ENCODE measurements at regions not wholly inside any gene's neighbourhood (a gene's known extent, or its start where the extent isn't known, plus 50 kb on each side); places are given as distances from the start of the nearest gene placed in this dataset.
"Not testable (repeated sequence)": the region's sequence is repeated elsewhere in the genome, so short reads cannot be mapped to it uniquely, and the experiment has no call there.

DNA sequence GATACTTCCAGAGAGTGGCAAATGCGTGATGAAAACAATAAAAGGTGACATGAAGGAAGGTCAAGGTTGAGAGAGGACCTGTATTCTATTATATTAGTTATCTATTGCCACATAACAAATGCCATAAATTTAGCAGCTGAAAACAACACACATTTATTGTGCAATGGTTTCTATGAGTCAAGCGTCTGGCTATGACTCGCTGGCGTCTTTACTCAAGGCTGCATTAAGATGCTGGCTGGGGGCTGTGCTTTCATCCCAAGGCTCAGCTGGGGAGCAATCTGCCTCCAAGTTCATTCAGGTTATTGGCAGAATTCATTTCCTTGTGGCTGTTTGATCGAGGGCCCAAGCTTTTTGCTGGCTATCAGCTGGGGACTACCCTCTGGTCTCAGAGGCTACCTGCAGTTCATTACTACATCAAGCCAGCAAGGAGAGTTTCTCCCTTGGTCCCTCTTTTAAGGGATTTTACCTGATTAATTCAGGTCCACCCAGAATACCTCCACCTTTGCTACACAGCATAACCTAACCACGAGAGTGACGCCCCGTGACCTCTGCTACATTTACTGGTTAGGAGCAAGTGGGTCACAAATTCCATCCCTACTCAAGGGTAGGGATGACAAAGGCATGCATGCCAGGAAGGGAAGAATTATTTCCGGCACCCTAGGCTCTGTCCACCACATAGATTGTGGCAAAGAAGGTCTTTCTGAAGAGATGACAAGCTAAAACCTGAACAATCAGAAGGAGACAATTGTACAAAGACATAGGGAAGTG is 549.1 kb downstream of the MN1 start:
- intact Hi-C loops (cut with DNase I) = no loop called here
- peak; percentile 53 for DNase-seq

DNA sequence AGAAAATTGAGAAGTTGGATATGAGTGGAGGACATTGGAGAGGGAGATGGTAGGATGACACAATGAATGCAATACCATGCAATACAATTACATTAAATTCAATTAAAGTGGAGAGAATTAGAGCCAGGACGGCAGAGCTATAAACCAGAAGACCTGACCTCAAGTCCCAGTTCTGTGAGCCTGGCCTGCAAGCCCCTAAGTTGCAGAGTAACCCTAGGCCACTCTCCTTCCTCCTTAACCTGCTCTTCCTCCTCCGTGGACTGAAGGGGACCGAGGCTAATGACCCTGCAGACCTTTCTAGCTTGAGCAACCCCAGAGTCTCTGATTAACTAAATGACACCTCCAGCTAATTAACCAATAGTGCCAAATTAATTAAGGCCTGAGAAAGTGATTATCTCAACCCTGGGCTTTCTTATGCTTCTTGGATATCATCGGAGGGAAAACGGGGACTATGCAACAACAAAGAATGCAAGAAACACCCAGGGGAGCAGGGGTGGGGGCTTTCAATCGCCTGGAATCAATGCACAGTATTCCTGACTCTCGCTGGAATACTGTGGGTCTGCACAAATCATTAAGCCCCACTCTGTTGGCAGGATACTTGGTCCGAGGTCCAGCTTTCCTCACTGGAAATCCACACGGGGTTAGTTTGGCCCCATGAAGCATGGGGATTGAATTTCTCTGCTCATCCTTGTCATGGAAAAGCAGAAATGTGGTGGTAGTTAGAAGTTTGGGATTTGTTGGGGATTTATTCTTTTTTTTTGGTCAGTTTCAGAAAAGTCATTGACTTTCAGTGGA is 548.3 kb downstream of the MN1 start:
- DNase-seq (no peak), ATAC-seq (no peak)
- intact Hi-C loops (cut with DNase I) = no loop called here

More for the DNA sequence above, 549.1 kb downstream of the MN1 start:
- ATAC-seq = peak in 1 of 2 donors; percentile 48

DNA sequence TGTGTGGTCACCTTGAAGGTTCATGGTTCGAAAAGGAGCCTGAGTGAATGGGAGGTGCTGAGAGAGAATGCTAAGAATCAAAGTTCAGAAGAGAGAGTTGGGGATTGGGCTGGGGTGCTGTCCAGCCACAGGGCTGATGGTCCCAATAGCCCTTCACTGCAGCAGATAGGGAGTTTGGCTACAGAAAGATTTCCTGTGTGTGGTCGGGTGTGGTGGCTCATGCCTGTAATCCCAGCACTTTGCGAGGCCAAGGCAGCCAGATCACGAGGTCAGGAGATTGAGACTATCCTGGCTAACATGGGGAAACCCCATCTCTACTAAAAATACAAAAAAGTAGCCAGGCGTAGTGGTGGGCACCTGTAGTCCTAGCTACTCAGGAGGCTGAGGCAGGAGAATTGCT is 547.5 kb downstream of the MN1 start:
- intact Hi-C loops (cut with DNase I); ATAC-seq; DNase-seq: not testable (repeated sequence)

DNA sequence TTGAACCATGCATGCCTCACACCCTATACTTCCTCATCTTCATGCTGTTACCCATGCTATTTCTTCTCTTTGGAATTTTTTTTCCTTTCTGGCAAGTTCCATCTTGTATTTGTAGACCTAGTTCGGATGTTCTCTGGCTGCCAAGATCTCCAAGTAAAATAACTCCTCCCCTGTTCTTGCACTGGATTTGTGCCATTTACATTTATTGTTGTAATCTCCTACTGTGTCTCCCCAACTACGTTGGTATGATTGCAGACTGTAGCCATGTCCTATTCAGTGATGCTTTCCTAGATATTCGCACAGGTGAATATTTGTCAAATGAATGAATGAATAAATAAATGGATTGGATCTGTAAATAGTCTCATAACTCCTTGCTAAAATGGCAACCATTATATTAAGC is 546.0 kb downstream of the MN1 start:
- intact Hi-C loops (cut with DNase I) = no loop called here
- no peak for DNase-seq
- ATAC-seq = no peak

DNA sequence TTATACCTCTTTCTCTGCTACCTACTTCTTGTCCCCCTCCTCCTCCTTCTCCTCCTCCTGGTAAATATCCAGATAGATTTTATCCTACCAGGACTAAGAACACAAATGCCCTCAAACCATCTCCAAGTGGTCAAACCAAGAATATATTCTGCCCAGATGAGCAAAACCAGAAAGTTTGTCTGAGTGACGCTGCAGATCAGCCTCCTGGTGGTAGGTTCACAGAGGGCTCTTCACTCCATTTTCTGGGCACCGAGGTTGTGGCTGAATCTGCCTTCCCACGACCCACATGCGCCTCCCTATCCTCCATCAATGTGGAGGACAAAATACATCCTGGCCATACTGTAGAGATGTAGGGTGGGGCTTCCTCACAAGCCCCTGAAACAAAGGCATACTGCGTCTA is 543.6 kb downstream of the MN1 start:
- no peak for ATAC-seq

DNA sequence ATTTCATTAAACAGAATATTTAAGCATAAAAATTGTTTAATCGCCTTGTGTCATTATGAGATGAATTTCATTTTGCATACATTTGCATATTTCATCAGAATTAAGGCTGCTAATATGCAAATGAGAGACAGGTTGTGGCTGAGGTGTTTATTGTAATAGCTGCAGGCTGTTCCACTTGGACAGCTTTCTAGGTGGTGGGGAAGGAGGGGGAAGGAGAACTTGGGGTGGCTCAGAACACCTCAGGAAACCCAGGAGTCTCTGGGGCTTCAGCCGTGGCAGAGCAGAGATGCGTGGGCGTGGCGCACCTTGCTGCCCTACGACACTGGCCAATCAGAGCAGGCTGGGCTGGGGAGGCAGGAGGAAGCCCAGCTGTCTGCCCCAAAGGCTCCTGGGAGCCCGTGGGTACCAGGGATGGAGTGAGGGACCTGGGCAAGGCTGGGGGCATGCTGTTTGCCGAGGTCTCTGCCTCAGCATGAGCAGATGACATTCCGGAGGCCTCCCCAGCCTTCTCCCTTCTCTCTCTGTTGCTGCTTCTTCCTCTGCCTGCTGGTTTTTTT is 542.9 kb downstream of the MN1 start:
- intact Hi-C loops (cut with DNase I) = no loop called here
- DNase-seq (no peak), ATAC-seq (no peak)

More for the DNA sequence above, 543.6 kb downstream of the MN1 start:
- no peak for DNase-seq
- intact Hi-C loops (cut with DNase I) = no loop called here

DNA sequence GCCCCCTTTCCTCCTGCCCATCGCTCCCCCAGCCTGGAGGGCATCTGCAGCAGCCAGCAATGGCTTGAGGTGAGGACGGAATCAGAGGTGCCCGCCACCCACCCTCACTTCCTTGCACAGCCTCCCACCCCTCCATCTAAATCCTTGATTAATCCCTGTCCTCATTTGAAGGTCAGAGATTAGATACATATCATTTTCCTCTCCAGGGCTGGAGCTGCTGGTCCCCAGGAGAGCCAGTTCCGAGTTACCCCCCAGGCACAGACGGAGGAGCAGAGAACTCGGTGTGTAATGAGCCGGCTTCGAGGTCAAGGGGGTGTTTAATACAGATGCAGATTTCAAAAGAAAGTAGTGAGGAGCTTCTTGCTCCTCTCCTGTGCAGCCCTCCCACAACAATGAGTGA is 542.1 kb downstream of the MN1 start:
- ATAC-seq (no peak), DNase-seq (no peak)
- intact Hi-C loops (cut with DNase I) = no loop called here

- intact Hi-C loops (cut with DNase I) = no loop called here
- DNase-seq = no peak
- ATAC-seq = no peak
These were observed 541.4 kb downstream of the MN1 start for GRCh38 chr22:27260087-27260698.

DNA sequence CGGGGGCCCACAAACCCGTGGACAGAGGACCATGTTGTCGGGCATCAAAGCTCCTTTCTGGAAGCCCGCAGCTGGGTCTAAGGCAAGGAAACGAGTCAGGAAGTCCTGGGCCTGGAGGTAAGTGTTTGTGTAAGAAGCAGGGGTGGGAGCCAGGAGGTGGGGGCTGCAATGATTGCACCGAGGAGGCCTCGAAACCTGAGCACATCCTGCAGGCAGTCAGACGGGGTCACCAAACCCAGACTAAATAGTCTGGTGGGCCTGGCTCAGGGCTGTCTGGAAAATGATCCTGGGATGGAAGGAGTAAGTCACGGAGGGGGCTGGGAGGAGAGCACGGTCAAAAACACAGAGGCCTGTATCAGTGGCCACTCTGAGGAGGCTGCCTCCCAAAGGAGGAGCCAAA is 539.2 kb downstream of the MN1 start:
- ATAC-seq = no peak
- DNase-seq = no peak
- intact Hi-C loops (cut with DNase I) = no loop called here

DNA sequence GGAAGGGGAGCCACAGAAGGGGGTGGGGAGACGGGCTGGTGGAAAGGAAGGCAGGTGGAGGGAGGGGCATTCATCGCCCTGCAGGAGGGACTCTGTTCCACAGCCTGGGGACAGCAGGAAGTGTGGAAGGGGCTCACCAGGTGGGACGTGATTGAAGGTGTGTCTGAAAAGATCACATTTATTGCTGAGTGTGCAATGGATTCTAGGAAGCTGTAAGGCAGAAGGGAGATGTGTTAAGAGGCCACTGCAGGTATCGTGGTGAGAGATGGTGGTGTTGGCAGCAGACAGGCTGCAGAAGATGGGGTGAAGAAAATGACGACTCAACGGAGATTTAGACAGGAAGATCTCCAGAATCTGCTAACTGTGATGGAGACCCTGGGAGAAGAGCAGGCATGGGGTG is 537.4 kb downstream of the MN1 start:
- ATAC-seq (no peak), DNase-seq (no peak)
- intact Hi-C loops (cut with DNase I) = no loop called here

DNA sequence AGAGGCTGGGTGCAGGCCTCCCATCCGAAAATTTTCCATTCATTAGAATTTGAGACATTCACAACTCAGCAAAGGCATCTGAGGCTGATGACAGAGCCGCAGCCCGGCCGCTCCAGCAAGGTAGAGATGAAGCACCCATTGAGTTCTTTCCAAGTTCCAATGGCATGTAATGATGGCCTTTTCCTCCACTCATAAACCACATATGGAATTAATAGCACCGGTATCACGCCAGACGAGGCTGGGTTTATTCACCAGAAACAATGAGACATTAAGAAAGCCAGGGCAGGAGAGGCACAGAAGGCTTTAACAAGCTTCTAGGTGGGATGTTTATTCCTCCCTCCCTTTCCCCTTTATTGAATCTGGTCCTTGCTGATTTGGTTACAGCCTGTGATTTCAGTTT is 534.4 kb downstream of the MN1 start:
- intact Hi-C loops (cut with DNase I) = no loop called here
- ATAC-seq (no peak), DNase-seq (no peak)

DNA sequence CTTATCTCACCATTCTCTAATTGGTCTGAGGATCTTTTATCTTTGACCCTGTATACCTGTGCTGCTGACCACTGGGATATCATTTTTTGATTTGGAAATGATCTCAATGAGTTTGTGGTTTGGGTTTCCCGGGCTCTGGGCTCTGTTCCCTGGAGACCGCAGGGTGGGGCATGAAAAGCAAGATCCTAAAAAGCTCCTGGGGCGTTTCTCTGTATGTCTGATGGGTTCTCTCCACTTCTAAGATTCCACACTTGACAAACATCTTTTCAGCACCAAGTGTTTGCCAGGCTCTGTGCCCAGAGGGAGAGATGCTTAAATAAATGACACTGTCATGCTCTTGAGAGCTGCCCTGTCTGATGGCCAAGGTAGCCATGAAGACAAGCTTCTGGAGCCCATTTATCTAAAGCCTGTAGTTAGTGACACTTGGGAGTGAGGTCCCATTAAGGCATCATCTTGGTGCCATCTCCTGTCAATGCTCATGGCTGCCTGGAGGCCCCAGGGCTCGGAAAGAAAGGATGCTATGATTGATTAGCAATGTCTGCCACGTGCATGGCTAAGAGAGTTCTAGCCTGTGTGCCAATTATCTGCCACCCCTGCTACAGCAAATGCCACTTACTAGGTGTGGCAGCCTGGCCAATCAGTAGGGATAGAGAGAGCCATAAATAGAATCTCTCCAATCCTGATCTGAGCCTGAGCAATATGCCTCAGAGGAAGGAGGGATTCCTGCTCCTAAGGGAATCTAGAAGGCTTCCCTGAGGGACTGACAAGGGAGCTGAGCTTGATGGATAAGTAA is 531.6 kb downstream of the MN1 start:
- DNase-seq = no peak
- intact Hi-C loops (cut with DNase I) = no loop called here
- no peak for ATAC-seq

DNA sequence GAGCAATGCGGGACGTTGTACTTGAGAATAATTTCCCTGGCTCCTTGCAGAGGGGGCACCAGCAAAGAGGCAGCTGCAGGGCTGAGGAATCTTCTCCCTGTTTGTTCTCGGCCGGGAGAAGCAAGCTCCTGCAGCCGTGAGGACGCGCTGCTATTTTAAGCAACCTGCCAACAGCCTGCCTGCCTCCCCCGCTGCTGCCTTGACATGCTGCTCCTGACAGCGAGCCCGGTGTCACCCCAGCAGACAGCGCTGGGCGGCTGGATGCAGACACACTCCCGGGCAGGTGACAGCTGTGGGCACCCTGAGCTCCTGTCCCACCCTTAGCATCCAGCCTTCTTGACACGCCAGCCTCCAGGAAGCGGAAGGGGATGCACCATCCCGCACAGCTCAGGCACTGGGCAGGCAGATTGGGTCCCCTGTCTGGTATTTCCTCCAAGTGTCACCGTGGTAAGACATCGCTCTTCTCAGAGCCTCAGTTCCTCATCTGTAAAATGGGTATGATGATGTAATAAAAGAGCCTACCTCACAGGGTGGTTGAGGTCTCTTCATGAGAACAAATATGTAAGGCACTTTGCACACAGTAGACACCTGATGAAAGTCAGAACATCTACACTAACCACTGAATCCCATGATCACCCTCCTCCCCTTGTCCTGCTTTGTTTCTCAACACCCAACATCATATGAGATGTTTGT is 530.6 kb downstream of the MN1 start:
- DNase-seq (peak; percentile 45), ATAC-seq (peak in 1 of 2 donors; percentile 77)
- intact Hi-C loops (cut with DNase I) = no loop called here

GRCh38 chr22:27273436-27273835 is 528.1 kb downstream of the MN1 start:
- DNase-seq = no peak
- intact Hi-C loops (cut with DNase I) = no loop called here
- no peak for ATAC-seq

GRCh38 chr22:27273853-27274252 is 527.7 kb downstream of the MN1 start:
- intact Hi-C loops (cut with DNase I) = no loop called here
- DNase-seq (no peak), ATAC-seq (no peak)

DNA sequence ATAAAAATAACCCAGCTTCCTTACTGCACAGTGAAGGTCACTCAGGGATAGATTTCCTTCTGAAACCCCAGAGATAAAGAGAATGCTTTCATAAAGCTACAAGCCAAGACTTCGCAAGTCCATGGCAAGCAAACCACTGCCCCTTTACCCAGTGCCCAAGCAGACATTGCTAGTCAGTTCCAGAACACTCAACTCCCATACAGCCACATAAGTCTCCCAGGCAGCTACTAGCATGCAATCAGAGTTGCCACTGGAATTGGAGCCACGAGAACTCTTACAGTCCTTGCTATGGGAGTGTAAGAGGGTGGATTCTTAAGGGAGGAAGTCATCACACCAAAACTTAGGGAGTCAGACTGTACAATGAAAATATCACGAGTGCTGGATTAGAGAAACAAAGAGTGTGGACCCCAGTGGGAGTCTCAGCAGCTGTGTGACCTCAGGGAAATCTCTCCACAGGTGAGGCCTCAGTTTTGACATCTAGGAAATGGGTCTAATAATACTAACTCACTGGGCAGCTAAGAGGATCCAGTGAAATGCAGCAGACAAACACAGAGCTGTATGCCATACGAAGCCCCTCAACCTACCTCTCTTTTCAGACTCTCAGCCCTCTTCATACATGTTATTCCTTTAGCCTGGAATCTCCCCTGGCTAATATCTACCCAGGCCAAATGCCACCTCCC is 526.6 kb downstream of the MN1 start:
- ATAC-seq = peak in 1 of 2 donors; percentile 78
- intact Hi-C loops (cut with DNase I) = no loop called here
- no peak for DNase-seq

- intact Hi-C loops (cut with DNase I) = no loop called here
- ATAC-seq (peak in 1 of 2 donors; percentile 76), DNase-seq (no peak)
These were observed 522.6 kb downstream of the MN1 start for GRCh38 chr22:27278946-27279345.

- intact Hi-C loops (cut with DNase I) = no loop called here
- ATAC-seq (no peak), DNase-seq (no peak)
These were observed 518.3 kb downstream of the MN1 start for GRCh38 chr22:27283240-27283639.
